Heart left ventricle (tissue), 16 donors: ENCODE measurements at regions not wholly inside any gene's neighbourhood (a gene's known extent, or its start where the extent isn't known, plus 50 kb on each side); places are given as distances from the start of the nearest gene placed in this dataset.

Source experiments
- ATAC-seq, 4 donors: fragments of 200-7000 bp; cut with Tn5 transposase; one replicate each; pipeline ENCODE4 v1.9.1; 2020 to 2022; ENCODE audit warnings: moderate library complexity in 4 of 4, mild to moderate bottlenecking in 3 of 4, moderate number of reproducible peaks in 1 of 4
- DNase-seq, 5 donors: peaks; one replicate each; pipeline ENCODE4 v3.0.0-alpha.2; 2020
- H3K27ac ChIP-seq, 12 donors: fragments of 200-600 bp; sonication (generic) in 4 of 12; one replicate each; pipeline versions ENCODE4 v1.5.0 to v1.8.0; 2016 to 2022; ENCODE audit warnings: mild to moderate bottlenecking in 2 of 12
- H3K27me3 ChIP-seq, 9 donors: fragments of 200-600 bp; sonication (generic) in 2 of 9; one replicate each; pipeline versions ENCODE4 v1.5.1 to v1.8.0; 2016 to 2022; ENCODE audit warnings: mild to moderate bottlenecking in 3 of 9
- H3K36me3 ChIP-seq, 9 donors: fragments of 200-600 bp; sonication (generic) in 2 of 9; one replicate each; pipeline versions ENCODE4 v1.5.0 to v1.8.0; 2018 to 2022; ENCODE audit warnings: mild to moderate bottlenecking in 2 of 9
- H3K4me1 ChIP-seq, 12 donors: fragments of 200-600 bp; sonication (generic) in 4 of 12; one replicate each; pipeline versions ENCODE4 v1.5.0 to v1.8.0; 2016 to 2022; ENCODE audit warnings: mild to moderate bottlenecking in 3 of 12
- H3K4me3 ChIP-seq, 12 donors: fragments of 200-600 bp; sonication (generic) in 4 of 12; one replicate each; pipeline versions ENCODE4 v1.5.0 to v1.8.0; 2017 to 2022; ENCODE audit warnings: mild to moderate bottlenecking in 9 of 12, moderate library complexity in 4 of 12
- H3K9me3 ChIP-seq, 12 donors: fragments of 200-600 bp; sonication (generic) in 4 of 12; one replicate each; pipeline versions ENCODE4 v1.5.0 to v1.8.0; 2016 to 2022; ENCODE audit warnings: mild to moderate bottlenecking in 1 of 12
- POLR2A ChIP-seq, 2 donors: fragments of 450-650 bp; IDR thresholded peaks; one replicate each; pipeline ENCODE4 v1.6.1; 2017; ENCODE audit warnings: antibody characterized with exemption in 2 of 2, mild to moderate bottlenecking in 2 of 2, moderate library complexity in 2 of 2
- WGBS, 4 donors: extraction: QIAGEN DNeasy Blood & Tissue Kit in 2 of 4; methylation state at CpG; one replicate each; pipeline versions ENCODE4 v1.1.5 to v1.1.7; 2013 to 2018; 5-methylcytosine and 5-hydroxymethylcytosine counted together
- intact Hi-C, 10 donors: fragments of 100-400 bp; cut with DNase I; formaldehyde crosslinking; loops; one replicate each; pipeline versions ENCODE4 v1.11.1 to v1.14.2; 2022
- TF ChIP-seq, protein P1 (sequence below), 12 donors: fragments of 200-600 bp; sonication (generic) in 4 of 12; IDR thresholded peaks; one replicate each; pipeline versions ENCODE4 v1.5.0 to v1.8.0; 2018 to 2022; ENCODE audit warnings: antibody characterized with exemption in 12 of 12, mild to moderate bottlenecking in 5 of 12
- donor health status: ischemic (EF 13 %, LVEDD 7.1; RV severe dilation, severe dysfunction).
- donor health status: healthy with polysubstance abuse.
- donor health status: DM: no; HTN: yes; CAD: no.
- donor health status: DM: no; HTN: no; CAD: no.
- donor health status: ischemic (EF 25% LVEDD 6.9; RV normal size, moderate dysfunction).
- donor health status: ischemic (EF 25% LVEDD 5.7; RV mildly dilated, moderate dysfunction).
- donor health status: healthy.
- donor health status: DM: yes; HTN: yes; CAD: no.
- donor health status: ischemic (EF 35%, LVEDD 5.7; RV mildly dilated, moderate dysfunction).
- donor health status: nonischemic (EF 11% LVEDD 7.7; RV severe dilation, severe dysfunction).
- donor health status: DM: yes; HTN: yes; CAD: no.
- donor health status: PGD.
- donor health status: ischemic (EF 29% LVEDD 5.4; RV normal size, mild dysfunction).
- donor health status: nonischemic (EF 23%, LVEDD 6.1; RV moderate dilation, normal function).

DNA sequence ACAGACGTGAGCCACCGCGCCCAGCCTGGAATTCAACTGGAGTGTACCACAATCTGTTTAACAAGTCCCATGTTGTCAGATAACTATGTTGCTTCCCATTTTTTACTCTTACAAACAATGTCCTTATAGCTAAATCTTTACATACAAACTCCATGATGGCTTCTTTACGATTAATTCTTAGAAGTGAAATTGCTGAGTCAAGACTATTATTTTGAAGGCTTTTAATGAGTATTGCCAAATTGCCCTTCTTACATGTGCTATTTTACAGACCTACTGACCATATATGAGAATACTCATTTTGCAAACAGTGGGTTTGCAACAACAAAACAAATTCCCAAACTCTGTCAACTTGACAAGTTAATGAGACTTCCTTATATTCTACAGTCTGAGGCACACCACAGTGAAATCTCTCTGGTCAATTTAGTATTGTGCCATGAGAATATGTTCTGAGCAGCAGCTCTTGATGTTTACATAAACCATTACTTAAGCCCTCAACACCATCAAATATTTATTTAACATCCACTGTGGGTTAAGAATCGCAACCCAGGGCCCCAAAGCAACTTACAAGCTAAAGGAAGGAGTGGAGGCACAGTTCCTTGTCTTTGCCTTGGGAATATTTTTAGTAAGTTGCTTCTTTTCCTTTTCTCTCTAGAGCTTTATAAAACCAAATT, 128.5 kb downstream of the SPRY1 start:
- H3K9me3 ChIP-seq, result no peaks in the 10 kb centered on the region
- no peak overlapping the region for H3K4me3 ChIP-seq
- H3K36me3 ChIP-seq, result no peaks in the 10 kb centered on the region
- H3K27ac ChIP-seq, result no peak overlapping the region
- TF ChIP-seq, protein P1, sequence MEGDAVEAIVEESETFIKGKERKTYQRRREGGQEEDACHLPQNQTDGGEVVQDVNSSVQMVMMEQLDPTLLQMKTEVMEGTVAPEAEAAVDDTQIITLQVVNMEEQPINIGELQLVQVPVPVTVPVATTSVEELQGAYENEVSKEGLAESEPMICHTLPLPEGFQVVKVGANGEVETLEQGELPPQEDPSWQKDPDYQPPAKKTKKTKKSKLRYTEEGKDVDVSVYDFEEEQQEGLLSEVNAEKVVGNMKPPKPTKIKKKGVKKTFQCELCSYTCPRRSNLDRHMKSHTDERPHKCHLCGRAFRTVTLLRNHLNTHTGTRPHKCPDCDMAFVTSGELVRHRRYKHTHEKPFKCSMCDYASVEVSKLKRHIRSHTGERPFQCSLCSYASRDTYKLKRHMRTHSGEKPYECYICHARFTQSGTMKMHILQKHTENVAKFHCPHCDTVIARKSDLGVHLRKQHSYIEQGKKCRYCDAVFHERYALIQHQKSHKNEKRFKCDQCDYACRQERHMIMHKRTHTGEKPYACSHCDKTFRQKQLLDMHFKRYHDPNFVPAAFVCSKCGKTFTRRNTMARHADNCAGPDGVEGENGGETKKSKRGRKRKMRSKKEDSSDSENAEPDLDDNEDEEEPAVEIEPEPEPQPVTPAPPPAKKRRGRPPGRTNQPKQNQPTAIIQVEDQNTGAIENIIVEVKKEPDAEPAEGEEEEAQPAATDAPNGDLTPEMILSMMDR (IDR thresholded peaks at IDR 0.05), result no peak
- no peak for TF ChIP-seq POLR2A (IDR thresholded peaks at IDR 0.05)
- H3K27me3 ChIP-seq, result no peaks in the 10 kb centered on the region
- no peak for DNase-seq
- intact Hi-C loops, result no loop called here
- H3K4me1 ChIP-seq, result no peaks in the 10 kb centered on the region
- 91 to 96% (median 93%) methylated on average over 5 of the region's 5 CpGs for WGBS, 4 donors
- ATAC-seq, result no peak

DNA sequence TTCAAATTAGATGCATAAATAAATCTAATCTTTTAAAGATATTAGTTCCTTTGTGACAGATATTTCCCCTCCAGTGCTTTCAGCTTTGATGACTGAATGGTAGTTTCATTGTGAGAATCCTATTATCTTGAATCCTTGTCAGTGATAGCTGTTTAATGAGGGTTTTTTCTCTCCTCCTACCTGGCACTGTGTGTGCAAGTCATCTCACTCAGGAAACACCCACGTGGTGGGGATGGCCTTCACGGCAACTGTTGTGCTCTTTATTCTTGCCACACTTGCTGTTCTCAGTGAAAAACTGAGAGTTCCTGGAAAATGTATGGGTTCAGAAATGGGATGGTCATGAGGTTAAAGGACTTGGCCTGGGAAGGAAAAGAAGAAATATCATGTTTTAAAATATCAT, 129.9 kb downstream of the SPRY1 start:
- H3K4me3 ChIP-seq, result no peak overlapping the region
- no peaks in the 10 kb centered on the region for H3K36me3 ChIP-seq
- no peaks in the 10 kb centered on the region for H3K4me1 ChIP-seq
- H3K9me3 ChIP-seq, result no peaks in the 10 kb centered on the region
- no peak for DNase-seq
- TF ChIP-seq, protein P1 (IDR thresholded peaks at IDR 0.05), result no peak
- TF ChIP-seq POLR2A (IDR thresholded peaks at IDR 0.05), result no peak
- WGBS, 4 donors, result 57 to 73% (median 61%) methylated on average over 2 of the region's 2 CpGs
- ATAC-seq, result no peak
- intact Hi-C loops, result no loop called here
- no peak overlapping the region for H3K27ac ChIP-seq
- no peaks in the 10 kb centered on the region for H3K27me3 ChIP-seq

DNA sequence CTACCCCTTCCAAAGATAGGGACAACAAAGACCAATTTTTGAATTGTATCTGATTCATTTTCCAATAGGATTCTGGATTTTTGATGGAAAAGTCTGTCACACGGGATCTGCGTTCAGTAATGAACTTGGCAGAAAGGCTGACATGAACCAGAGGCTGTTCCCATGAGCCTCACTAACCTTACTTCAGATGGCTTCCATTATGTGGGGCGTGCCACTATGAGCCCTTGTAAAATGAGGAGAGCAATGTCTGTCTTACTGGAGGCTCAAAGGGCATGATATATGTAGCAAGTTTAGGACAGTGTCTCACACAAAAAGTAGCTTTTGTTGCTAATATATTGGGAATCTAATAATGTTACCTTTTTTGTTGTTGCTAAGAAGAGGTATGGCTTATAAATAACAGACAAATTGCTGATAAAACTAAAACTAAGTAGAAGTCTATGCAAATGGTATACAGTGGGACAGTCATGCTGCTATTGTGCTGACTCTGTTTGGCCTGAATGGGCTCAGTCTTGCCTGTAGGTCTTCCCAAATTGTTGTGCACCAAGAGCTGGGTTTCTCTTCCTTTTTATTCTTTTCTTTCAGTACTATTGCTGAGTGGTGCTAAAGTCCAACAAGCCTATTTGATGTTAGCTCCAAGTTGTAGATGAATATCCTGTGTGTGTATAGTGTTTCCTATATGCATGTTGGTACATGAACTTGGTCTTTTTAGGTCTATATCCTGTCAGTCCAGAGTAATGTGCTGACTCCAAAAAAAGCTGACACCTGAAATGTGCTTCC, 132.1 kb downstream of the SPRY1 start:
- WGBS, 4 donors, result 76 to 93% (median 84%) methylated on average over 3 of the region's 3 CpGs
- no peak for ATAC-seq
- H3K27ac ChIP-seq, result no peak overlapping the region

DNA sequence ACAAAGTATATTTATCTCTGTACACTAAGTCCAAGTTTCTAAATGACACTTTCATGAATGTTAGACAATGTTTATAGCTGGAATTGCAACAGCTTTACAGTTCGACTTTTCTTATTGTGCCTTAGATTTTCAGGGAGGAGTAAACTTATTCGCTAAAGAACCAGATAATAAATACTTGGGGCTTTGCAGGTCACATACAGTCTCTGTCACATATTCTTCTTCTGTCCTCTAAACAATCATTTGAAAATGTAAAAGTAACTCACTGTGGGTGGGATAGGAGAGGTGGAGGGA, 132.6 kb downstream of the SPRY1 start:
- Histone ChIP-seq H3K36me3 (no peaks in the 10 kb centered on the region), H3K9me3 (peaks cover 0 to 11% (median 5%) of the 10 kb centered on the region in 12 donors), H3K4me1 (no peaks in the 10 kb centered on the region), H3K27ac (no peak overlapping the region), H3K27me3 (no peaks in the 10 kb centered on the region), H3K4me3 (no peak overlapping the region)
- WGBS, 4 donors, result 93 to 97% (median 95%) methylated on average over 2 of the region's 2 CpGs
- intact Hi-C loops, result no loop called here
- DNase-seq, result no peak
- no peak for TF ChIP-seq POLR2A (IDR thresholded peaks at IDR 0.05)
- TF ChIP-seq, protein P1 (IDR thresholded peaks at IDR 0.05), result no peak
- no peak for ATAC-seq

More for the DNA sequence above, 132.1 kb downstream of the SPRY1 start:
- H3K27me3 ChIP-seq, result no peaks in the 10 kb centered on the region
- TF ChIP-seq, protein P1 (IDR thresholded peaks at IDR 0.05), result no peak
- no peak for TF ChIP-seq POLR2A (IDR thresholded peaks at IDR 0.05)
- intact Hi-C loops, result no loop called here
- peaks cover 0 to 6% (median under 1%) of the 10 kb centered on the region in 12 donors for H3K9me3 ChIP-seq
- H3K4me3 ChIP-seq, result no peak overlapping the region
- DNase-seq, result no peak
- H3K36me3 ChIP-seq, result no peaks in the 10 kb centered on the region
- no peaks in the 10 kb centered on the region for H3K4me1 ChIP-seq
